Sigmoid colon (tissue), 3 donors: ENCODE measurements at regions not wholly inside any gene's neighbourhood (a gene's known extent, or its start where the extent isn't known, plus 50 kb on each side); places are given as distances from the start of the nearest gene placed in this dataset.

Experiments used
- CTCF ChIP-seq, 4 experiments: fragments of 450-650 bp in 3 of 4; fragments of 200-600 bp in 1 of 4; IDR thresholded peaks; one replicate each; pipeline ENCODE4 v1.5.1; 2016 to 2019; ENCODE audit warnings: antibody characterized with exemption in 4 of 4, mild to moderate bottlenecking in 3 of 4, moderate library complexity in 2 of 4
- POLR2A ChIP-seq, 2 donors: fragments of 450-650 bp; IDR thresholded peaks; one replicate each; pipeline ENCODE4 v1.6.1; 2016; ENCODE audit warnings: antibody characterized with exemption in 2 of 2, mild to moderate bottlenecking in 2 of 2, moderate library complexity in 2 of 2

GRCh38 chr9:25284365-25284764 lies 393.9 kb downstream of the TUSC1 start:
- TF ChIP-seq CTCF (IDR thresholded peaks at IDR 0.05) (no peak), POLR2A (IDR thresholded peaks at IDR 0.05) (no peak)
